ENCODE measurements at regions not wholly inside any gene's neighbourhood (a gene's known extent, or its start where the extent isn't known, plus 50 kb on each side); places are given as distances from the start of the nearest gene placed in this dataset.

GRCh38 chr1:14365301-14365988 lies 233.0 kb upstream of the KAZN start:
- ChIA-PET CTCF (no interaction called here), POLR2A (ENCODE audit: low non-redundant PET) (no interaction called here)
- TF ChIP-seq EZH2 (IDR thresholded peaks at IDR 0.05; ENCODE audit: borderline replicate concordance, low read depth, low read length, poor library complexity, severe bottlenecking) (no peak), CTCF (conservative IDR thresholded peaks at IDR 0.05; ENCODE audit: low read depth, low read length) (no peak)
- Histone ChIP-seq H3K27ac (ENCODE audit: low read depth, low read length, poor library complexity, severe bottlenecking) (no peak overlapping the region), H3K4me1 (ENCODE audit: insufficient read depth, low read length, poor library complexity, severe bottlenecking) (peaks cover 10% of the 10 kb centered on the region), H3K9me3 (ENCODE audit: low read depth, low read length, poor library complexity, severe bottlenecking) (no peaks in the 10 kb centered on the region), H3K36me3 (ENCODE audit: insufficient read depth, low read length, poor library complexity, severe bottlenecking) (no peaks in the 10 kb centered on the region), H3K27me3 (replicated peaks; ENCODE audit: insufficient read depth, low read depth, low read length, poor library complexity) (no peaks in the 10 kb centered on the region), H3K4me3 (ENCODE audit: low read depth, low read length, poor library complexity, severe bottlenecking) (no peak overlapping the region)
- BruUV-seq (replicated peaks), result no TSS peak
- DNase-seq (ENCODE audit: low spot score), result no peak
- intact Hi-C loops (cut with micrococcal nuclease; ENCODE audit: unreplicated experiment), result loop anchor here (10.0 kb wide), 1 partner anchor 251 kb away; no protein-coding TSS in a partner anchor

GRCh38 chr1:14366091-14367018 lies 232.1 kb upstream of the KAZN start:
- Histone ChIP-seq H3K9me3 (ENCODE audit: low read depth, low read length, poor library complexity, severe bottlenecking) (no peaks in the 10 kb centered on the region), H3K4me1 (ENCODE audit: insufficient read depth, low read length, poor library complexity, severe bottlenecking) (peaks cover 10% of the 10 kb centered on the region), H3K27me3 (replicated peaks; ENCODE audit: insufficient read depth, low read depth, low read length, poor library complexity) (no peaks in the 10 kb centered on the region), H3K4me3 (ENCODE audit: low read depth, low read length, poor library complexity, severe bottlenecking) (no peak overlapping the region), H3K27ac (ENCODE audit: low read depth, low read length, poor library complexity, severe bottlenecking) (no peak overlapping the region), H3K36me3 (ENCODE audit: insufficient read depth, low read length, poor library complexity, severe bottlenecking) (no peaks in the 10 kb centered on the region)
- peak; percentile 74 for DNase-seq (ENCODE audit: low spot score)
- intact Hi-C loops (cut with micrococcal nuclease; ENCODE audit: unreplicated experiment), result loop anchor here (10.0 kb wide), 1 partner anchor 252 kb away; no protein-coding TSS in a partner anchor
- BruUV-seq (replicated peaks), result no TSS peak
- TF ChIP-seq CTCF (conservative IDR thresholded peaks at IDR 0.05; ENCODE audit: low read depth, low read length) (peak; percentile 42), EZH2 (IDR thresholded peaks at IDR 0.05; ENCODE audit: borderline replicate concordance, low read depth, low read length, poor library complexity, severe bottlenecking) (no peak)
- CTCF ChIA-PET, result no interaction called here
- POLR2A ChIA-PET (ENCODE audit: low non-redundant PET), result no interaction called here

- ChIA-PET POLR2A (ENCODE audit: low non-redundant PET) (no interaction called here), CTCF (no interaction called here)
- BruUV-seq (replicated peaks), result no TSS peak
Observed at GRCh38 chr1:14367451-14367850, 231.0 kb upstream of the KAZN start.

More at GRCh38 chr1:14367451-14367850, 231.0 kb upstream of the KAZN start:
- no peak overlapping the region for H3K27ac ChIP-seq (ENCODE audit: low read depth, low read length, poor library complexity, severe bottlenecking)
- intact Hi-C loops (cut with micrococcal nuclease; ENCODE audit: unreplicated experiment), result loop anchor here (10.0 kb wide), 1 partner anchor 253 kb away; no protein-coding TSS in a partner anchor
- H3K27me3 ChIP-seq (replicated peaks; ENCODE audit: insufficient read depth, low read depth, low read length, poor library complexity), result no peaks in the 10 kb centered on the region
- no peak overlapping the region for H3K4me3 ChIP-seq (ENCODE audit: low read depth, low read length, poor library complexity, severe bottlenecking)
- peaks cover 10% of the 10 kb centered on the region for H3K4me1 ChIP-seq (ENCODE audit: insufficient read depth, low read length, poor library complexity, severe bottlenecking)
- no peaks in the 10 kb centered on the region for H3K9me3 ChIP-seq (ENCODE audit: low read depth, low read length, poor library complexity, severe bottlenecking)
- TF ChIP-seq CTCF (conservative IDR thresholded peaks at IDR 0.05; ENCODE audit: low read depth, low read length) (no peak), EZH2 (IDR thresholded peaks at IDR 0.05; ENCODE audit: borderline replicate concordance, low read depth, low read length, poor library complexity, severe bottlenecking) (no peak)
- H3K36me3 ChIP-seq (ENCODE audit: insufficient read depth, low read length, poor library complexity, severe bottlenecking), result no peaks in the 10 kb centered on the region
- no peak for DNase-seq (ENCODE audit: low spot score)

Measured in A673 (cell line).